K562 (cell line): ENCODE measurements at regions not wholly inside any gene's neighbourhood (a gene's known extent, or its start where the extent isn't known, plus 50 kb on each side); places are given as distances from the start of the nearest gene placed in this dataset.

Experiments used
- ATAC-seq: fragments of 200-7000 bp; cut with Tn5 transposase; 3 replicates; pipeline ENCODE4 v1.9.1; 2020; ENCODE audit warnings: moderate library complexity
- BruUV-seq: library from RNA; stranded (reverse); fragments of 400-500 nt; replicated peaks from 2 replicates; lab custom pipeline; 2021; lab: Mats Ljungman, UMichigan
- CTCF ChIA-PET: fragments of 300-600 bp; formaldehyde crosslinking; extraction: SDS; loops from one replicate; lab custom pipeline; 2021; ENCODE audit warnings: low intra/inter-chr PET ratio; lab: Yijun Ruan, JAX
- POLR2A ChIA-PET: fragments of 300-600, 350-650 bp; sonication (Branson Sonifier 250); formaldehyde crosslinking; extraction: SDS; loops from one replicate; lab custom pipeline; 2021; ENCODE audit warnings: antibody characterized with exemption, inconsistent platforms; lab: Yijun Ruan, JAX
- DNase-seq, 4 experiments: peaks; one replicate each; pipeline versions ENCODE4 v3.0.0 to v3.0.0-alpha.2; 2011 to 2018; ENCODE audit warnings: low spot score in 3 of 4, mixed read lengths in 3 of 4; ENCODE audit errors: extremely low read depth in 1 of 4
- FAIRE-seq: peaks from 2 replicates; lab custom pipeline; 2011; peaks lifted over from hg19 to GRCh38; lab: Jason Lieb, UNC
- H2AFZ ChIP-seq: 2 replicates; pipeline ENCODE4 v1.6.0; 2011; ENCODE audit warnings: low read depth, low read length, control low read depth, inconsistent platforms
- H3K27ac ChIP-seq: fragments of 200-600 bp; 3 replicates; pipeline ENCODE4 v1.8.0; 2011; ENCODE audit warnings: low read depth, mild to moderate bottlenecking, control low read depth, inconsistent platforms, low read length, moderate library complexity, mixed read lengths; ENCODE audit errors: extremely low read depth
- H3K27me3 ChIP-seq, 2 experiments: fragments of 300-600 bp in 1 of 2; 2 replicates in 1 of 2; 3 replicates in 1 of 2; pipeline versions ENCODE4 v1.6.0 to v1.8.0; 2011; ENCODE audit warnings: inconsistent platforms in 2 of 2, low read length in 2 of 2, mild to moderate bottlenecking in 1 of 2, mixed read lengths in 1 of 2, moderate library complexity in 1 of 2; ENCODE audit not compliant: control insufficient read depth in 2 of 2, insufficient read depth in 2 of 2
- H3K36me3 ChIP-seq: fragments of 300-600 bp; 3 replicates; pipeline ENCODE4 v1.8.0; 2011; ENCODE audit warnings: mild to moderate bottlenecking, low read length, inconsistent platforms; ENCODE audit not compliant: control insufficient read depth, insufficient read depth
- H3K4me1 ChIP-seq, 2 experiments: fragments of 200-600 bp in 1 of 2; replicated peaks in 1 of 2; 2 replicates in 1 of 2; 3 replicates in 1 of 2; pipeline versions ENCODE4 v1.5.1 to v1.8.0; 2011; ENCODE audit warnings: inconsistent platforms in 2 of 2, low read length in 2 of 2, mild to moderate bottlenecking in 1 of 2, mixed read lengths in 1 of 2, moderate library complexity in 1 of 2; ENCODE audit not compliant: control insufficient read depth in 2 of 2, insufficient read depth in 2 of 2
- H3K4me2 ChIP-seq: 2 replicates; pipeline ENCODE4 v1.6.1; 2011; ENCODE audit warnings: low read length, control low read depth, inconsistent platforms, mixed read lengths; ENCODE audit not compliant: insufficient read depth
- H3K4me3 ChIP-seq: fragments of 200-600 bp; sonication (generic), shearing (Covaris generic); 2 replicates; pipeline ENCODE4 v1.5.1; 2016; ENCODE audit warnings: control low read depth, inconsistent platforms
- H3K79me2 ChIP-seq: fragments of 200-600 bp; 3 replicates; pipeline ENCODE4 v1.8.0; 2011; ENCODE audit warnings: low read length, inconsistent platforms; ENCODE audit not compliant: control insufficient read depth, insufficient read depth
- H3K9ac ChIP-seq, 2 experiments: 2 replicates each; pipeline versions ENCODE4 v1.6.0 to v1.6.1; 2011; ENCODE audit warnings: low read depth in 2 of 2, low read length in 2 of 2, control low read depth in 1 of 2, inconsistent platforms in 1 of 2, mild to moderate bottlenecking in 1 of 2, mixed read lengths in 1 of 2; ENCODE audit not compliant: insufficient read depth in 1 of 2
- H3K9me1 ChIP-seq: one replicate; pipeline ENCODE4 v1.6.0; 2011; ENCODE audit warnings: inconsistent platforms, mild to moderate bottlenecking, low read length, moderate library complexity; ENCODE audit not compliant: control insufficient read depth, insufficient read depth
- H3K9me3 ChIP-seq: replicated peaks from 2 replicates; pipeline ENCODE4 v1.5.1; 2011; ENCODE audit warnings: low read depth, low read length, inconsistent platforms; ENCODE audit not compliant: control insufficient read depth, insufficient read depth
- H4K20me1 ChIP-seq: replicated peaks from 2 replicates; pipeline ENCODE4 v1.6.1; 2011; ENCODE audit warnings: low read length, inconsistent platforms, mixed read lengths; ENCODE audit not compliant: control insufficient read depth, insufficient read depth
- EP300 ChIP-seq: IDR thresholded peaks from 2 replicates; pipeline ENCODE4 v1.6.1; 2012; ENCODE audit warnings: low read length, improper control_type of control experiment
- HOMEZ ChIP-seq: fragments of 250-450 bp; sonication (Bioruptor Pico); IDR thresholded peaks from 2 replicates; pipeline ENCODE4 v1.4.0; 2020; ENCODE audit warnings: mild to moderate bottlenecking, moderate library complexity
- MCM5 ChIP-seq: fragments of 450-650 bp; IDR thresholded peaks from 2 replicates; pipeline ENCODE4 v1.6.1; 2016; ENCODE audit warnings: low read depth
- MCM7 ChIP-seq, 2 experiments: fragments of 450-650 bp; IDR thresholded peaks; 2 replicates each; pipeline ENCODE4 v1.6.1; 2016 to 2018
- NCOA1 ChIP-seq: fragments of 450-650 bp; IDR thresholded peaks from 2 replicates; pipeline ENCODE4 v1.6.1; 2016; ENCODE audit warnings: low read depth
- NFATC3 ChIP-seq: fragments of 450-650 bp; IDR thresholded peaks from 2 replicates; pipeline ENCODE4 v1.6.1; 2017; ENCODE audit warnings: mild to moderate bottlenecking
- TCF3 ChIP-seq: sonication (generic); formaldehyde crosslinking; IDR thresholded peaks from 2 replicates; pipeline ENCODE4 v1.4.0; 2020; ENCODE audit warnings: mild to moderate bottlenecking, missing genetic modification reagents
- ZNF23 ChIP-seq: fragments of 250-450 bp; sonication (Bioruptor Pico); IDR thresholded peaks from 2 replicates; pipeline ENCODE4 v1.4.0; 2020; ENCODE audit warnings: mild to moderate bottlenecking
- WGBS: fragments of 100-300 bp; shearing (Covaris generic); methylation state at CpG from one replicate; pipeline ENCODE4 v1.1.6; 2016; ENCODE audit warnings: low coverage, mixed read lengths; ENCODE audit not compliant: insufficient coverage; ENCODE audit errors: missing lambda C conversion rate; 5-methylcytosine and 5-hydroxymethylcytosine counted together
- in situ Hi-C: fragments of 300-500 bp; cut with MboI; formaldehyde crosslinking; loops from 4 replicates; pipeline ENCODE4 v1.15.0; 2018; ENCODE audit warnings: inconsistent platforms, mixed read lengths
- intact Hi-C: fragments of 100-400 bp; cut with micrococcal nuclease; formaldehyde crosslinking; loops from 2 replicates; pipeline ENCODE4 v1.14.2; 2022

- ATAC-seq: peak; percentile 47
- no peak for FAIRE-seq
- POLR2A ChIA-PET: no interaction called here
- no peaks in the 10 kb centered on the region for H3K4me1 ChIP-seq
- TF ChIP-seq NFATC3: no peak
- no peak for TF ChIP-seq MCM7 (IDR thresholded peaks at IDR 0.05)
- no peak for TF ChIP-seq EP300
- TF ChIP-seq TCF3 (CRISPR knock-in tag): peak; percentile 37; the same call in 1 of the 2 replicates
- no peak for TF ChIP-seq ZNF23
- no peak for TF ChIP-seq NCOA1
- TF ChIP-seq MCM5: no peak
- TF ChIP-seq HOMEZ (CRISPR knock-in tag): no peak
- H4K20me1 ChIP-seq: no peaks in the 10 kb centered on the region
- no peak overlapping the region for H2AFZ ChIP-seq
- WGBS: 0% methylated on average over 4 of the region's 6 CpGs
- H3K9me3 ChIP-seq: no peaks in the 10 kb centered on the region
- H3K4me2 ChIP-seq: no peak overlapping the region
- no TSS peak for BruUV-seq
- no peaks in the 10 kb centered on the region for H3K36me3 ChIP-seq
- CTCF ChIA-PET: no interaction called here
- peak; percentile 22 to 33 (median 28) for DNase-seq
- no peaks in the 10 kb centered on the region for H3K9me1 ChIP-seq
- in situ Hi-C loops (no loop called here), intact Hi-C loops (no loop called here)
- no peak overlapping the region; the same call in 2 of the 3 replicates for H3K27ac ChIP-seq
- H3K9ac ChIP-seq: no peak overlapping the region
- no peaks in the 10 kb centered on the region for H3K79me2 ChIP-seq
- no peak overlapping the region for H3K4me3 ChIP-seq
- no peaks in the 10 kb centered on the region for H3K27me3 ChIP-seq
Observed at GRCh38 chr10:114749510-114749909, 72.1 kb upstream of the FHIP2A start.
